Suprapubic skin (tissue), 4 donors: ENCODE measurements at regions not wholly inside any gene's neighbourhood (a gene's known extent, or its start where the extent isn't known, plus 50 kb on each side); places are given as distances from the start of the nearest gene placed in this dataset.

Experiments used
- DNase-seq, 2 donors: peaks; one replicate each; pipeline ENCODE4 v3.0.0-alpha.2; 2019; ENCODE audit warnings: low spot score in 2 of 2
- H3K27ac ChIP-seq: fragments of 200-600 bp; sonication (generic); one replicate; pipeline ENCODE4 v1.5.1; 2019
- H3K27me3 ChIP-seq: fragments of 200-600 bp; sonication (generic); one replicate; pipeline ENCODE4 v1.5.1; 2019
- H3K36me3 ChIP-seq: fragments of 200-600 bp; sonication (generic); one replicate; pipeline ENCODE4 v1.5.1; 2019
- H3K4me1 ChIP-seq: fragments of 200-600 bp; sonication (generic); one replicate; pipeline ENCODE4 v1.5.1; 2019
- H3K4me3 ChIP-seq: fragments of 200-600 bp; sonication (generic); one replicate; pipeline ENCODE4 v1.5.1; 2019; ENCODE audit warnings: mild to moderate bottlenecking
- H3K9me3 ChIP-seq: fragments of 200-600 bp; sonication (generic); one replicate; pipeline ENCODE4 v1.5.1; 2019
- CTCF ChIP-seq, 2 donors: fragments of 200-600 bp in 1 of 2; fragments of 450-650 bp in 1 of 2; sonication (generic) in 1 of 2; IDR thresholded peaks; one replicate each; pipeline ENCODE4 v1.5.1; 2016 to 2019; ENCODE audit warnings: antibody characterized with exemption in 2 of 2, mild to moderate bottlenecking in 1 of 2, moderate library complexity in 1 of 2
- EP300 ChIP-seq: sonication (generic); formaldehyde crosslinking; IDR thresholded peaks from one replicate; pipeline ENCODE4 v1.6.1; 2017; ENCODE audit warnings: antibody characterized with exemption
- POLR2A ChIP-seq, 2 donors: fragments of 450-650 bp; IDR thresholded peaks; one replicate each; pipeline ENCODE4 v1.6.1; 2017; ENCODE audit warnings: antibody characterized with exemption in 2 of 2, mild to moderate bottlenecking in 2 of 2, moderate library complexity in 2 of 2
- POLR2AphosphoS5 ChIP-seq, 3 donors: sonication (generic); formaldehyde crosslinking; IDR thresholded peaks; one replicate each; pipeline ENCODE4 v1.6.1; 2017; ENCODE audit warnings: antibody characterized with exemption in 3 of 3
- WGBS: methylation state at CpG from one replicate; pipeline ENCODE4 v1.1.5; 2018; 5-methylcytosine and 5-hydroxymethylcytosine counted together

GRCh38 chr10:117731121-117731791 lies 188.7 kb downstream of the EMX2 start:
- peaks cover 38% of the 10 kb centered on the region for H3K27me3 ChIP-seq
- H3K4me1 ChIP-seq: no peaks in the 10 kb centered on the region
- TF ChIP-seq POLR2A (IDR thresholded peaks at IDR 0.05) (no peak), POLR2AphosphoS5 (IDR thresholded peaks at IDR 0.05) (no peak), CTCF (IDR thresholded peaks at IDR 0.05) (no peak), EP300 (no peak)
- H3K9me3 ChIP-seq: no peaks in the 10 kb centered on the region
- DNase-seq: no peak
- H3K4me3 ChIP-seq: no peak overlapping the region
- 74% methylated on average over 17 of the region's 17 CpGs for WGBS
- H3K27ac ChIP-seq: no peak overlapping the region
- H3K36me3 ChIP-seq: no peaks in the 10 kb centered on the region

GRCh38 chr10:117734731-117735405 lies 192.3 kb downstream of the EMX2 start:
- Histone ChIP-seq H3K4me1 (peaks cover 3% of the 10 kb centered on the region), H3K27me3 (peaks cover 21% of the 10 kb centered on the region), H3K4me3 (no peak overlapping the region), H3K27ac (no peak overlapping the region), H3K9me3 (no peaks in the 10 kb centered on the region), H3K36me3 (no peaks in the 10 kb centered on the region)
- TF ChIP-seq POLR2AphosphoS5 (IDR thresholded peaks at IDR 0.05): no peak
- no peak for TF ChIP-seq CTCF (IDR thresholded peaks at IDR 0.05)
- TF ChIP-seq EP300: no peak
- no peak for TF ChIP-seq POLR2A (IDR thresholded peaks at IDR 0.05)
- no peak for DNase-seq
- 68% methylated on average over 17 of the region's 48 CpGs for WGBS

GRCh38 chr10:117736655-117737054 lies 194.1 kb downstream of the EMX2 start:
- Histone ChIP-seq H3K4me1 (peaks cover 3% of the 10 kb centered on the region), H3K27ac (no peak overlapping the region), H3K4me3 (no peak overlapping the region), H3K36me3 (no peaks in the 10 kb centered on the region), H3K9me3 (no peaks in the 10 kb centered on the region), H3K27me3 (peaks cover 19% of the 10 kb centered on the region)
- 60% methylated on average over 7 of the region's 7 CpGs for WGBS
- no peak for TF ChIP-seq POLR2AphosphoS5 (IDR thresholded peaks at IDR 0.05)
- TF ChIP-seq CTCF (IDR thresholded peaks at IDR 0.05): no peak
- no peak for TF ChIP-seq POLR2A (IDR thresholded peaks at IDR 0.05)
- TF ChIP-seq EP300: no peak
- DNase-seq: no peak

GRCh38 chr10:117740088-117740487 lies 197.5 kb downstream of the EMX2 start:
- WGBS: 100% methylated on average over 1 of the region's 1 CpG
- H3K27ac ChIP-seq: no peak overlapping the region
- H3K4me3 ChIP-seq: no peak overlapping the region
- peaks cover 8% of the 10 kb centered on the region for H3K27me3 ChIP-seq
- TF ChIP-seq CTCF (IDR thresholded peaks at IDR 0.05): no peak
- TF ChIP-seq EP300: no peak
- TF ChIP-seq POLR2A (IDR thresholded peaks at IDR 0.05): no peak
- H3K36me3 ChIP-seq: no peaks in the 10 kb centered on the region
- peaks cover 3% of the 10 kb centered on the region for H3K4me1 ChIP-seq
- no peaks in the 10 kb centered on the region for H3K9me3 ChIP-seq
- no peak for DNase-seq

- H3K9me3 ChIP-seq: no peaks in the 10 kb centered on the region
- no peak overlapping the region for H3K27ac ChIP-seq
- no peak for DNase-seq
- no peaks in the 10 kb centered on the region for H3K36me3 ChIP-seq
- H3K4me3 ChIP-seq: no peak overlapping the region
- H3K27me3 ChIP-seq: peaks cover 1% of the 10 kb centered on the region
- 70% methylated on average over 6 of the region's 6 CpGs for WGBS
- peaks cover 3% of the 10 kb centered on the region for H3K4me1 ChIP-seq
- TF ChIP-seq EP300: no peak
- no peak for TF ChIP-seq POLR2AphosphoS5 (IDR thresholded peaks at IDR 0.05)
- no peak for TF ChIP-seq POLR2A (IDR thresholded peaks at IDR 0.05)
- no peak for TF ChIP-seq CTCF (IDR thresholded peaks at IDR 0.05)
Observed at GRCh38 chr10:117740691-117741222, 198.2 kb downstream of the EMX2 start.
